ENCODE measurements at regions not wholly inside any gene's neighbourhood (a gene's known extent, or its start where the extent isn't known, plus 50 kb on each side); places are given as distances from the start of the nearest gene placed in this dataset.

DNA sequence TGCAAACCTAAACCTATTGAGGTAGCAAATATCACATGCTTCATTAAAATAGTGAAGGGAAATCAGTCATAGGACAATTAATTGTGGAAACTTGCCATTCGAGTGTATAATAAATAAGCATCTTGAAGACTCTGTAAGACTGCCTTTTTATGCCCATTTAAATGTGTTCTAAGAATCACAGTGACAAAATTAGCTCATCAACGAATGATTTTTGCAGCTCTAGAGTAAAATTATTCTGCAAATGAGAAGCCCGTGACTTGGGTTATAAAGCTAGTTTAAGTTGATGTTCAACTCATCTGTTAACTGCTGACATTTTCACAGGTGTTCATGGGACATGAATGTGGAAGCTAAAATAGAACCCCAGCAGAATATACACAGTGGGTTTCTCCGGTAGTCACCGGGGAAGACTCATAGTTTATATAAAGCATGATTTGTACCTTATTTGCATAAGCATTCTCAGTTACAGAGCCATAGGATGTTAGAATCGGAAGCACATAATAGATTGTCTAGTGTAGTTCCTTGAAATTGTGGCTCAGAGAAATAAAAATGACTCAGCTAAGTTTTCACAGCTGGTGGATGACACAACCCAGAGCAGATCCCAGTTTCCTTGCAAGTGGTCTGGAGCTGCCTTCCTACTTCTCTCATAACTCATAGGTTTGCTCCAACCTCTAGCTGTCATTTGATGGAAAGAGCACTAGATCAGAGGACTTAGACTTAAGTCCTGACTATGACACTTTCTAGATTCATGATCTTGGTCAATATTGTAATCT, 107.3 kb downstream of the UCHL5 start:
- DNase-seq: peak in 1 of 2 donors; percentile 44

DNA sequence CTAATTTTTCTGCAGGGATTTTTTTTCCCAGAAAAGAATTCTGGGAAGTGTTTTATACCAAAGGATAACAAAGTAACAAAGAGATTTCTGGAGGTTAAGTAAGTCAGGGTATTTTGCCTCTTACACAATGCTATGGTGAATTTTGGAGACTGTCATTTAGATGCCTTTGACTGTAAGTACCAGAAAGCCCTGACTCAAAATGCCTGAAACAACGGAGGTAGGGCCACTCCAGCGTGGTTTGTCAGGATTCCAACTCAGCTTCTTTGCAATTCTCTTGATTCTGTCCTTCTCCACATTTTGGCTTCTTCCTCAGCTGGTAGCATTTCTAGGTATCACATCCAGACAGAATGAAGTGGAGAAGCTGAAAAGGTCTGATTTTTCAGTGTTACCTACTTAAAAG, 106.5 kb downstream of the UCHL5 start:
- no peak for DNase-seq

DNA sequence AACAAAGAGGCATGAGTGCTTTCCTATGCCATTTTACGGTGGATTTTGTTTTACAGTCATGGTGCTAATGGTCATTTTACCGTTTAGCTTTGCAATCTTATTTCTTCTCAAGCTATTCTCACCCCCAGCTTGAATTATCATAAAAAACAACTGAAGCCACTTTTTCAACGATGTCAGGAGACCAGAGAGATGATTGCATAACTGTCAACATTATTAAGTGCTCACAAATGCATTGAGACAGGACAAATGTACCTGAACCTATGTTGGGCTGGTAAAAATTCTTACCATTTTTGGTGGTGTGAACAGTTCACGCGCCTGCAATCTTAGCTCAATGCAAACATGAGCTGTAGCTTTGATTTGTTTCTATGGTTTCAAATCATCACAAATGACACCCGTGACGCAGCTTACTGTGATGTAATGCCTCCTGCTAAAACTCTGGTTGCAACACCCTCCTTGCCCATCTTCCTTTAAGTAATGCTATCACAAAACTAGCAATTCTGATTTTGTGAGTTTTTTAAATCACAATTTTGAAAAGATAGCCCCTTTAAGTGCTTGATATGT, 104.4 kb downstream of the UCHL5 start:
- DNase-seq: peak in 1 of 2 donors; percentile 76

DNA sequence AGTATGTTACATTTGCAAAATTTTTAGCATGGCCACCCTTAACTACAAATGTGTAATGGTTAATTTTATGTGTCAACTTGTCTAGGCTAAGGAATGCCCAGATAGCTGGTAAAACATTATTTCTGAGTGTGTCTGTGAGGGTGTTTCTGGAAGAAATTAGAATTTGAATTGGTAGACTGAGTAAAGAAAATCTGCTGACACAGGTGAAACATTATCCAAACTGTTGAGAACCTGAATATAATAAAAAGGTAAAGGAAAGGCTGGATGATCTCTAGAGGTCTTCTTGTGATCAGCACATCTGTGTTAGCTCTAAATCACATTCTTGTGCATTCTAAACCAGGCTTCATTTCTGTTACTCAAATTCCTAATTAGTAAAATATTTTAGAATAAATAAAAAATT, 100.8 kb downstream of the UCHL5 start:
- no peak for DNase-seq

DNA sequence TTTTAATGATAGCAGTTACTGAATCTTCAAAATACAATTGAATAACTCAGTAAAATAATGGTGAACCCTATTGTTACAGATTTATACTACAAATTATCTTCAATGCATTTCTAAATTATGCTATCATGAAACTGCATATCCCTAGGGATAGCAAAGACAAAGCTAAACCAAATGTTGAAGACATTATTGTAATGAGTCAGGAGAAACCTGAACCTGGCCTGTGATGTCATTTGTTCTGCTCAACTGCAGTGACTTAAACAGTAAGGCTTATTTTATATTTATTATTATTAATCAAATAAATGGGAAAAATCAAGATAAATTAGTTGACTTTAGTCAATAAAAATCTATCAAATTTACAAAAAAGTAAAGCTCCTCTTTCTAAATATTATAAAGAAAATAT, 100.3 kb downstream of the UCHL5 start:
- DNase-seq: no peak

DNA sequence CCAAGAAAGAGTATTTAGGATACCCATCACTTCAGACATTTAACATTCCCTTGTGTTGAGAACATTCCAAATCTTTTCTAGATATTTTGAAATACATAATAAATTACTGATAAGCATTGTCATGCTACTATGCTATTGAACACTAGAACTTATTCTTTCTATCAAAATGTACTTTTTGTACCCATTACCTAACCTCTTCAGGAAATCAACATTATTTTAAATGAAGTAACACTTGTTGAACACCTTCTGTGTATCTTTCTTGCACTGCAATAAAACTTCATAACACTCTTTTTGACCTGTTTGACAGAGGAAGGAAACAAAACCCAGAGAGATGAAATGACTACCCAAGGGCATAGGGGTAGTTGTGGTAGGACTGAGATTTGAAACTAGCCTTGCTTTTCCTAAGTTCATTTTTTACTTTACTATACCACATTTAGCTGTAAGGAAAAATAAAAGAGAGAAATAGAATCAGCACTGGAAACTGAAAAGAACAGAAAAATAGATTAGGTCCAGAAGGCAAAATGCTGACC, 99.4 kb downstream of the UCHL5 start:
- no peak for DNase-seq
